ENCODE measurements at regions not wholly inside any gene's neighbourhood (a gene's known extent, or its start where the extent isn't known, plus 50 kb on each side); places are given as distances from the start of the nearest gene placed in this dataset.

GRCh38 chrX:27878862-27879261 is 71.1 kb downstream of the MAGEB10 start:
- TF ChIP-seq EZH2 (IDR thresholded peaks at IDR 0.05; ENCODE audit: borderline replicate concordance, low read length), result no peak
- no peak for TF ChIP-seq CTCF (conservative IDR thresholded peaks at IDR 0.05 in 1 of 2, IDR thresholded peaks at IDR 0.05 in 1 of 2; ENCODE audit: extremely low read depth in 1 of 2, insufficient read depth in 1 of 2, low read depth in 1 of 2, low read length in 2 of 2)
